Fibroblast of lung (primary cell): ENCODE measurements at regions not wholly inside any gene's neighbourhood (a gene's known extent, or its start where the extent isn't known, plus 50 kb on each side); places are given as distances from the start of the nearest gene placed in this dataset.

ENCODE experiments used
- CTCF ChIP-seq, 2 donors: IDR thresholded peaks in 1 of 2; conservative IDR thresholded peaks in 1 of 2; 1 replicate in 1 of 2; 2 replicates in 1 of 2; pipeline ENCODE4 v1.5.1; 2011 to 2012; ENCODE audit warnings: low read length in 2 of 2, control low read depth in 1 of 2, inconsistent platforms in 1 of 2, low read depth in 1 of 2, mild to moderate bottlenecking in 1 of 2
- EZH2 ChIP-seq: IDR thresholded peaks from 2 replicates; pipeline ENCODE4 v1.5.1; 2012; ENCODE audit warnings: low read length, control low read depth, mild to moderate bottlenecking; ENCODE audit errors: missing control alignments

- TF ChIP-seq CTCF (conservative IDR thresholded peaks at IDR 0.05 in 1 of 2, IDR thresholded peaks at IDR 0.05 in 1 of 2; ENCODE audit: low read depth in 1 of 2, low read length in 2 of 2) (no peak), EZH2 (no peak)
Measured at GRCh38 chr1:175884369-175884768, 141.0 kb upstream of the TNR start.
